IMR-90 (cell line): ENCODE measurements at regions not wholly inside any gene's neighbourhood (a gene's known extent, or its start where the extent isn't known, plus 50 kb on each side); places are given as distances from the start of the nearest gene placed in this dataset.

Experiments
- ATAC-seq: fragments of 200-7000 bp; cut with Tn5 transposase; 2 replicates; pipeline ENCODE4 v1.9.1; 2020; ENCODE audit warnings: low read depth, mild to moderate bottlenecking, moderate library complexity
- BruUV-seq: library from RNA; stranded (reverse); fragments of 400-500 nt; replicated peaks from 2 replicates; lab custom pipeline; 2021; lab: Mats Ljungman, UMichigan
- CTCF ChIA-PET: fragments of 300-600 bp; formaldehyde crosslinking; extraction: SDS; loops from one replicate; lab custom pipeline; 2021; ENCODE audit warnings: antibody characterized with exemption; lab: Yijun Ruan, JAX
- POLR2A ChIA-PET: fragments of 300-600 bp; sonication (Branson Sonifier 250); formaldehyde crosslinking; loops from one replicate; lab custom pipeline; 2022; ENCODE audit warnings: antibody characterized with exemption; ENCODE audit not compliant: unreplicated experiment; lab: Charles Lee
- DNase-seq: peaks from one replicate; pipeline ENCODE4 v3.0.0; 2013
- H2AFZ ChIP-seq: replicated peaks from 2 replicates; pipeline ENCODE3; 2013; ENCODE audit warnings: low read length, mild to moderate bottlenecking; ENCODE audit not compliant: poor library complexity
- H2AK5ac ChIP-seq: 2 replicates; pipeline ENCODE4 v1.6.1; 2013; ENCODE audit warnings: low read depth, low read length, inconsistent platforms
- H2AK9ac ChIP-seq: replicated peaks from 2 replicates; pipeline ENCODE3; 2013; ENCODE audit warnings: mild to moderate bottlenecking, low read depth, low read length, moderate library complexity; ENCODE audit not compliant: poor library complexity
- H2BK120ac ChIP-seq: 2 replicates; pipeline ENCODE4 v1.6.1; 2013; ENCODE audit warnings: low read depth, low read length, inconsistent platforms
- H2BK15ac ChIP-seq: 3 replicates; pipeline ENCODE4 v1.6.1; 2013; ENCODE audit warnings: low read depth, low read length, inconsistent platforms
- H2BK20ac ChIP-seq: 2 replicates; pipeline ENCODE4 v1.6.1; 2013; ENCODE audit warnings: low read depth, mild to moderate bottlenecking, inconsistent platforms, low read length, moderate library complexity
- H2BK5ac ChIP-seq: 2 replicates; pipeline ENCODE4 v1.6.1; 2013; ENCODE audit warnings: mild to moderate bottlenecking, low read depth, low read length, inconsistent platforms; ENCODE audit not compliant: poor library complexity, severe bottlenecking
- H3K14ac ChIP-seq: replicated peaks from 2 replicates; pipeline ENCODE4 v1.6.1; 2013; ENCODE audit warnings: low read depth, low read length, inconsistent platforms
- H3K18ac ChIP-seq: 2 replicates; pipeline ENCODE4 v1.6.1; 2013; ENCODE audit warnings: low read depth, low read length, control low read depth
- H3K23ac ChIP-seq: 2 replicates; pipeline ENCODE4 v1.6.1; 2013; ENCODE audit warnings: low read depth, low read length, inconsistent platforms
- H3K27ac ChIP-seq: 2 replicates; pipeline ENCODE4 v1.5.1; 2013; ENCODE audit warnings: mild to moderate bottlenecking, control low read depth, low read length; ENCODE audit not compliant: insufficient read depth
- H3K27me3 ChIP-seq: 2 replicates; pipeline ENCODE4 v1.6.1; 2013; ENCODE audit warnings: low read length; ENCODE audit not compliant: control insufficient read depth, insufficient read depth
- H3K36me3 ChIP-seq: 2 replicates; pipeline ENCODE4 v1.6.1; 2013; ENCODE audit warnings: low read length, mixed read lengths; ENCODE audit not compliant: control insufficient read depth, insufficient read depth
- H3K4ac ChIP-seq: 2 replicates; pipeline ENCODE4 v1.6.1; 2013; ENCODE audit warnings: low read depth, low read length, inconsistent platforms
- H3K4me1 ChIP-seq: 2 replicates; pipeline ENCODE4 v1.6.1; 2013; ENCODE audit warnings: low read length, mixed read lengths; ENCODE audit not compliant: control insufficient read depth, insufficient read depth
- H3K4me2 ChIP-seq: 2 replicates; pipeline ENCODE4 v1.6.1; 2013; ENCODE audit warnings: low read depth, mild to moderate bottlenecking, control low read depth, low read length, moderate library complexity
- H3K4me3 ChIP-seq: 2 replicates; pipeline ENCODE4 v1.5.1; 2013; ENCODE audit warnings: low read depth, mild to moderate bottlenecking, control low read depth, low read length, moderate library complexity; ENCODE audit not compliant: insufficient read depth
- H3K56ac ChIP-seq: 2 replicates; pipeline ENCODE4 v1.6.1; 2013; ENCODE audit warnings: low read length, inconsistent platforms; ENCODE audit not compliant: insufficient read depth; ENCODE audit errors: extremely low read depth
- H3K79me1 ChIP-seq, 2 experiments: 2 replicates each; pipeline ENCODE4 v1.6.1; 2013; ENCODE audit warnings: low read length in 2 of 2, inconsistent platforms in 1 of 2, low read depth in 1 of 2
- H3K9ac ChIP-seq: 2 replicates; pipeline ENCODE4 v1.6.1; 2013; ENCODE audit warnings: low read depth, low read length, control low read depth
- H3K9me1 ChIP-seq: 2 replicates; pipeline ENCODE4 v1.6.1; 2013; ENCODE audit warnings: low read length, inconsistent platforms; ENCODE audit not compliant: insufficient read depth
- H3K9me3 ChIP-seq: 2 replicates; pipeline ENCODE4 v1.6.1; 2013; ENCODE audit warnings: low read length; ENCODE audit not compliant: control insufficient read depth, insufficient read depth
- H4K20me1 ChIP-seq: 2 replicates; pipeline ENCODE4 v1.6.1; 2013; ENCODE audit warnings: low read length, inconsistent platforms; ENCODE audit not compliant: insufficient read depth
- H4K5ac ChIP-seq: 2 replicates; pipeline ENCODE4 v1.6.1; 2013; ENCODE audit warnings: mild to moderate bottlenecking, low read depth, low read length, control low read depth
- H4K8ac ChIP-seq, 2 experiments: 2 replicates each; pipeline ENCODE4 v1.6.1; 2013; ENCODE audit warnings: low read depth in 2 of 2, low read length in 2 of 2, control low read depth in 1 of 2, inconsistent platforms in 1 of 2
- H4K91ac ChIP-seq: 2 replicates; pipeline ENCODE4 v1.6.1; 2013; ENCODE audit warnings: low read depth, low read length, inconsistent platforms; ENCODE audit not compliant: insufficient read depth
- BHLHE40 ChIP-seq: fragments of 150-350 bp; IDR thresholded peaks from 2 replicates; pipeline ENCODE4 v1.6.1; 2016; ENCODE audit warnings: mild to moderate bottlenecking, low read depth, low read length
- CEBPB ChIP-seq: IDR thresholded peaks from 2 replicates; pipeline ENCODE4 v1.6.1; 2012; ENCODE audit warnings: low read depth, low read length, improper control_type of control experiment
- CHD1 ChIP-seq: IDR thresholded peaks from 2 replicates; pipeline ENCODE4 v1.6.1; 2012; ENCODE audit warnings: low read depth, low read length, improper control_type of control experiment
- CTCF ChIP-seq: conservative IDR thresholded peaks from 2 replicates; pipeline ENCODE4 v1.5.1; 2012; ENCODE audit warnings: mild to moderate bottlenecking, low read depth, low read length, improper control_type of control experiment
- ELK1 ChIP-seq: fragments of 150-350 bp; IDR thresholded peaks from 2 replicates; pipeline ENCODE4 v1.6.1; 2016; ENCODE audit warnings: low read depth, mild to moderate bottlenecking, low read length, moderate library complexity, borderline replicate concordance
- FOS ChIP-seq: fragments of 150-350 bp; IDR thresholded peaks from 2 replicates; pipeline ENCODE4 v1.6.1; 2016; ENCODE audit warnings: low read depth, low read length
- MAFK ChIP-seq: IDR thresholded peaks from 2 replicates; pipeline ENCODE4 v1.6.1; 2012; ENCODE audit warnings: low read depth, low read length, improper control_type of control experiment
- MAZ ChIP-seq: IDR thresholded peaks from 2 replicates; pipeline ENCODE4 v1.6.1; 2012; ENCODE audit warnings: low read depth, mild to moderate bottlenecking, low read length, improper control_type of control experiment, moderate library complexity, borderline replicate concordance
- MXI1 ChIP-seq: IDR thresholded peaks from 2 replicates; pipeline ENCODE4 v1.6.1; 2012; ENCODE audit warnings: low read depth, mild to moderate bottlenecking, low read length, moderate library complexity, borderline replicate concordance
- NFE2L2 ChIP-seq: fragments of 150-350 bp; IDR thresholded peaks from 2 replicates; pipeline ENCODE4 v1.6.1; 2016; ENCODE audit warnings: low read depth, mild to moderate bottlenecking, low read length
- POLR2A ChIP-seq: IDR thresholded peaks from 2 replicates; pipeline ENCODE4 v1.6.1; 2012; ENCODE audit warnings: mild to moderate bottlenecking, low read depth, low read length
- RAD21 ChIP-seq: IDR thresholded peaks from 2 replicates; pipeline ENCODE4 v1.6.1; 2012; ENCODE audit warnings: low read length, improper control_type of control experiment
- RCOR1 ChIP-seq: IDR thresholded peaks from 2 replicates; pipeline ENCODE4 v1.6.1; 2012; ENCODE audit warnings: mild to moderate bottlenecking, low read length, improper control_type of control experiment; ENCODE audit not compliant: insufficient replicate concordance
- RFX5 ChIP-seq: IDR thresholded peaks from 2 replicates; pipeline ENCODE4 v1.8.0; 2012; ENCODE audit warnings: low read depth, mild to moderate bottlenecking, low read length, moderate library complexity
- SMC3 ChIP-seq: fragments of 150-350 bp; IDR thresholded peaks from 2 replicates; pipeline ENCODE4 v1.6.1; 2016; ENCODE audit warnings: low read depth, mild to moderate bottlenecking, antibody characterized with exemption, low read length, moderate library complexity
- USF2 ChIP-seq: fragments of 150-350 bp; IDR thresholded peaks from 2 replicates; pipeline ENCODE4 v1.6.1; 2017; ENCODE audit warnings: mild to moderate bottlenecking, antibody characterized with exemption, low read length, low read depth
- WGBS, 2 experiments: methylation state at CpG; one replicate each; pipeline versions ENCODE4 v1.1.5 to v1.1.7; 2013; ENCODE audit warnings: missing lambda C conversion rate in 2 of 2; ENCODE audit not compliant: insufficient read length in 1 of 2; ENCODE audit errors: extremely low coverage in 2 of 2; 5-methylcytosine and 5-hydroxymethylcytosine counted together
- dilution Hi-C: fragments of 300-500 bp; cut with HindIII; formaldehyde crosslinking; loops from one replicate; pipeline ENCODE4 v1.14.3; 2018; ENCODE audit warnings: low sequenced_read_pairs; ENCODE audit not compliant: unreplicated experiment
- in situ Hi-C: fragments of 300-500 bp; cut with MboI; formaldehyde crosslinking; loops from 3 replicates; pipeline ENCODE4 v1.14.3; 2019; ENCODE audit warnings: low sequenced_read_pairs, inconsistent platforms, mixed read lengths
- intact Hi-C: fragments of 100-400 bp; cut with micrococcal nuclease; formaldehyde crosslinking; loops from 2 replicates; pipeline ENCODE4 v1.10.0; 2022

GRCh38 chr12:127301876-127302275, 965.1 kb upstream of the TMEM132C start:
- no peaks in the 10 kb centered on the region for H3K27me3 ChIP-seq
- H3K23ac ChIP-seq: no peak overlapping the region
- no peak overlapping the region for H2BK5ac ChIP-seq
- H2AFZ ChIP-seq: no peak overlapping the region
- no peaks in the 10 kb centered on the region for H3K79me1 ChIP-seq
- WGBS, 2 experiments: no CpG with 5 or more reads among the region's 1 CpG
- H2BK15ac ChIP-seq: no peak overlapping the region
- CTCF ChIA-PET: interaction anchor here (1.4 kb wide), 1 partner anchor 8 kb away, joined by 5 read pairs; no protein-coding TSS in a partner anchor
- H3K4me3 ChIP-seq: no peak overlapping the region
- H3K4me2 ChIP-seq: no peak overlapping the region
- H2BK120ac ChIP-seq: no peak overlapping the region
- H3K9me3 ChIP-seq: peaks cover 13% of the 10 kb centered on the region
- H3K4ac ChIP-seq: no peak overlapping the region
- in situ Hi-C loops (no loop called here), intact Hi-C loops (no loop called here), dilution Hi-C loops (no loop called here)
- H2AK5ac ChIP-seq: no peak overlapping the region
- no peak overlapping the region for H3K18ac ChIP-seq
- no TSS peak for BruUV-seq
- H3K56ac ChIP-seq: no peak overlapping the region
- no peak overlapping the region for H3K9ac ChIP-seq
- H4K20me1 ChIP-seq: no peaks in the 10 kb centered on the region
- POLR2A ChIA-PET: no interaction called here
- H4K5ac ChIP-seq: no peak overlapping the region
- TF ChIP-seq MAFK (no peak), CEBPB (no peak), POLR2A (no peak), USF2 (no peak), NFE2L2 (no peak), RAD21 (no peak), MAZ (no peak), ELK1 (no peak), RCOR1 (no peak), BHLHE40 (no peak), FOS (no peak), RFX5 (no peak), CHD1 (no peak), CTCF (no peak), SMC3 (no peak), MXI1 (no peak)
- no peak overlapping the region for H4K91ac ChIP-seq
- H3K14ac ChIP-seq: no peak overlapping the region
- DNase-seq (no peak), ATAC-seq (no peak)
- no peak overlapping the region for H2AK9ac ChIP-seq
- H3K9me1 ChIP-seq: no peaks in the 10 kb centered on the region
- no peaks in the 10 kb centered on the region for H3K4me1 ChIP-seq
- H3K36me3 ChIP-seq: no peaks in the 10 kb centered on the region
- H3K27ac ChIP-seq: no peak overlapping the region
- no peak overlapping the region for H2BK20ac ChIP-seq
- no peak overlapping the region for H4K8ac ChIP-seq
